Right atrium auricular region (tissue), 2 donors: ENCODE measurements at regions not wholly inside any gene's neighbourhood (a gene's known extent, or its start where the extent isn't known, plus 50 kb on each side); places are given as distances from the start of the nearest gene placed in this dataset.
"Not testable (repeated sequence)": the region's sequence is repeated elsewhere in the genome, so short reads cannot be mapped to it uniquely, and the experiment has no call there.

ENCODE experiments used
- DNase-seq: peaks from one replicate; pipeline ENCODE4 v3.0.0-alpha.2; 2019; ENCODE audit warnings: low spot score
- H3K27ac ChIP-seq, 2 donors: fragments of 200-600 bp; sonication (generic); 1 replicate in 1 of 2; 2 replicates in 1 of 2; pipeline ENCODE4 v1.5.1; 2016 to 2019
- H3K27me3 ChIP-seq, 2 donors: fragments of 200-600 bp; sonication (generic); one replicate each; pipeline versions ENCODE4 v1.5.1 to v1.6.0; 2017 to 2019
- H3K36me3 ChIP-seq: fragments of 200-600 bp; sonication (generic); one replicate; pipeline ENCODE4 v1.5.1; 2016
- H3K4me1 ChIP-seq, 2 donors: fragments of 200-600 bp; sonication (generic); one replicate each; pipeline versions ENCODE4 v1.5.1 to v1.6.0; 2017 to 2019
- H3K4me3 ChIP-seq, 2 donors: fragments of 200-600 bp; sonication (generic); 1 replicate in 1 of 2; 2 replicates in 1 of 2; pipeline ENCODE4 v1.5.1; 2017 to 2019; ENCODE audit warnings: mild to moderate bottlenecking in 1 of 2, moderate library complexity in 1 of 2
- H3K9me3 ChIP-seq, 2 donors: fragments of 200-600 bp; sonication (generic); one replicate each; pipeline ENCODE4 v1.5.1; 2019
- CTCF ChIP-seq, 2 donors: fragments of 200-600 bp; sonication (generic); IDR thresholded peaks; one replicate each; pipeline ENCODE4 v1.5.1; 2019; ENCODE audit warnings: antibody characterized with exemption in 2 of 2

- H3K4me3 ChIP-seq, result no peak overlapping the region
- TF ChIP-seq CTCF (IDR thresholded peaks at IDR 0.05), result no peak
- DNase-seq, result no peak
- H3K27me3 ChIP-seq, result no peaks in the 10 kb centered on the region
- no peak overlapping the region for H3K27ac ChIP-seq
- H3K36me3 ChIP-seq, result no peaks in the 10 kb centered on the region
- H3K4me1 ChIP-seq, result no peaks in the 10 kb centered on the region
- no peaks in the 10 kb centered on the region for H3K9me3 ChIP-seq
Observed at GRCh38 chr7:156568258-156568657, 72.3 kb upstream of the RNF32 start.

- H3K36me3 ChIP-seq, result no peaks in the 10 kb centered on the region
- H3K9me3 ChIP-seq, result no peaks in the 10 kb centered on the region
- DNase-seq, result no peak
- H3K27ac ChIP-seq, result no peak overlapping the region
- no peaks in the 10 kb centered on the region for H3K27me3 ChIP-seq
- TF ChIP-seq CTCF (IDR thresholded peaks at IDR 0.05), result no peak
- no peak overlapping the region for H3K4me3 ChIP-seq
- no peaks in the 10 kb centered on the region for H3K4me1 ChIP-seq
Observed at GRCh38 chr7:156566812-156567549, 73.6 kb upstream of the RNF32 start.

- DNase-seq, H3K27me3 ChIP-seq, H3K4me1 ChIP-seq, H3K9me3 ChIP-seq, H3K27ac ChIP-seq, H3K36me3 ChIP-seq, H3K4me3 ChIP-seq: not testable (repeated sequence)
Observed at GRCh38 chr7:156565002-156565401, 75.6 kb upstream of the RNF32 start.

GRCh38 chr7:156560696-156561095 is 79.9 kb upstream of the RNF32 start:
- Histone ChIP-seq H3K9me3 (no peaks in the 10 kb centered on the region), H3K36me3 (no peaks in the 10 kb centered on the region), H3K27me3 (no peaks in the 10 kb centered on the region), H3K27ac (no peak overlapping the region), H3K4me3 (no peak overlapping the region), H3K4me1 (no peaks in the 10 kb centered on the region)
- peak; percentile 30 for DNase-seq
- no peak for TF ChIP-seq CTCF (IDR thresholded peaks at IDR 0.05)

GRCh38 chr7:156560075-156560474 is 80.5 kb upstream of the RNF32 start:
- TF ChIP-seq CTCF (IDR thresholded peaks at IDR 0.05), result no peak
- Histone ChIP-seq H3K27ac (no peak overlapping the region), H3K4me3 (no peak overlapping the region), H3K36me3 (no peaks in the 10 kb centered on the region), H3K4me1 (no peaks in the 10 kb centered on the region), H3K9me3 (no peaks in the 10 kb centered on the region), H3K27me3 (no peaks in the 10 kb centered on the region)
- DNase-seq, result peak; percentile 49

- peak; percentile 23 for DNase-seq
- Histone ChIP-seq H3K4me3 (no peak overlapping the region), H3K36me3 (no peaks in the 10 kb centered on the region), H3K27ac (no peak overlapping the region), H3K4me1 (no peaks in the 10 kb centered on the region), H3K9me3 (no peaks in the 10 kb centered on the region), H3K27me3 (no peaks in the 10 kb centered on the region)
- no peak for TF ChIP-seq CTCF (IDR thresholded peaks at IDR 0.05)
Observed at GRCh38 chr7:156559001-156559400, 81.6 kb upstream of the RNF32 start.
